Testis (tissue), 2 donors: ENCODE measurements at regions not wholly inside any gene's neighbourhood (a gene's known extent, or its start where the extent isn't known, plus 50 kb on each side); places are given as distances from the start of the nearest gene placed in this dataset.

Source experiments
- DNase-seq: peaks from one replicate; pipeline ENCODE4 v3.0.0-alpha.2; 2019
- H3K27ac ChIP-seq, 2 donors: fragments of 200-600 bp; sonication (generic); one replicate each; pipeline ENCODE4 v1.5.1; 2019
- H3K27me3 ChIP-seq: fragments of 200-600 bp; sonication (generic); one replicate; pipeline ENCODE4 v1.5.1; 2019
- H3K36me3 ChIP-seq: fragments of 200-600 bp; sonication (generic); one replicate; pipeline ENCODE4 v1.5.1; 2017; ENCODE audit warnings: low read depth; ENCODE audit errors: missing control alignments
- H3K4me1 ChIP-seq: fragments of 200-600 bp; sonication (generic); one replicate; pipeline ENCODE4 v1.5.1; 2019
- H3K4me3 ChIP-seq, 2 donors: fragments of 200-600 bp; sonication (generic); one replicate each; pipeline ENCODE4 v1.5.1; 2017 to 2019
- H3K9me3 ChIP-seq: fragments of 200-600 bp; sonication (generic); one replicate; pipeline ENCODE4 v1.5.1; 2017
- CTCF ChIP-seq, 3 experiments: fragments of 450-650 bp in 2 of 3; fragments of 200-600 bp in 1 of 3; sonication (generic) in 1 of 3; IDR thresholded peaks; one replicate each; pipeline ENCODE4 v1.5.1; 2016 to 2019; ENCODE audit warnings: antibody characterized with exemption in 3 of 3, mild to moderate bottlenecking in 2 of 3, moderate library complexity in 1 of 3
- POLR2A ChIP-seq: fragments of 450-650 bp; IDR thresholded peaks from one replicate; pipeline ENCODE4 v1.6.1; 2017; ENCODE audit warnings: antibody characterized with exemption, mild to moderate bottlenecking, moderate library complexity
- WGBS, 2 donors: methylation state at CpG; one replicate each; pipeline ENCODE4 v1.1.5; 2018; 5-methylcytosine and 5-hydroxymethylcytosine counted together
- intact Hi-C: fragments of 100-400 bp; cut with DNase I; formaldehyde crosslinking; loops from one replicate; pipeline ENCODE4 v1.15.1; 2023; ENCODE audit warnings: low total_unique reads

DNA sequence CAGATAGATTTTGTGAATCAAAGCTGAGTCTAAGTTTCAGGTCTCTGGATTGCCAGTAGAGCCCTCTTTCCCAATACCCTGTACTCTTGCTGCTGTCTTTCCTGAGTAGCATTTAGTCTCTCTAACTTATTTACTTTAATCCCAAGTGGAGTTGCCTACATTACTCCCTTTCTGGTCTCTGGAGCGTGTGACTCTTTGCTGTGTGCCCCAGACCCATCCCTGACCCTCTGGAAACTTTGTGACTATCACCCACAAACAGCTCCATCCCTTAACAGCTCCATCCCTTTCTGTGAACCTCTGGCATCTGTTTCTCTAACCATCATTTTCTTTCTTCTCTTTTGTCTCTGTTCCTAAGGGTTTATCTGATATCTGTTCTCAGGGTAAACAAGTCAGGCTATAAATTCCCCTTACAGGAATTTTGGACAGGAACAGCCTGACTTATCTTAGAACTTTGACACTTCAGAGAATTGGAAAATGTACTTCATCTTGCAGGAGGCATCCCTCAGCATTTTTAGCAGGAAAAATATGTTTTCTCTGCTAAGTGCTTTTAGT is 1167.1 kb upstream of the SEMA6A start:
- no peak for DNase-seq
- no peaks in the 10 kb centered on the region for H3K9me3 ChIP-seq
- no peak overlapping the region for H3K27ac ChIP-seq
- no peaks in the 10 kb centered on the region for H3K4me1 ChIP-seq
- no peak overlapping the region for H3K4me3 ChIP-seq
- no peaks in the 10 kb centered on the region for H3K36me3 ChIP-seq
- H3K27me3 ChIP-seq: no peaks in the 10 kb centered on the region
- intact Hi-C loops: no loop called here
- WGBS, 2 donors: 30 to 56% methylated on average over 1 of the region's 1 CpG
- TF ChIP-seq POLR2A (no peak), CTCF (IDR thresholded peaks at IDR 0.05) (no peak)

DNA sequence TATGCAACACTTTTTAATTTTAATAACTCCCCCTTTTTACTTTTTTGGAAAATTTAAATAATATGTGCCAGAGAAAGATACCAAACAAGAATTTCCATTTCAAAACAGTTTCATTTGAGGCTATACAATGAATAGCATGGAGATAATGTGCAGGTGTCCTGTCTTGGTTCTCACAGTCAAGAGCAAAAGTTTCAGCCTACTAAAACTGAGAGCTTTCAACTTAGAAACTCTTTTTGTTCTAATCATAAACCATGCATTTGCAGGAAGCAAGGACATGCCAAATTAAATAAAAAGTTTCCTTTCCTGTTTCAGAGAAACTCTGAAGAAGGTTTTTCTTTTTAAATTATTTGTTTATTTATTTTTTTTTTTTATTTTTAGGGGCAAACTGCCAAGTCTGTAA is 1165.6 kb upstream of the SEMA6A start:
- Histone ChIP-seq H3K4me3 (no peak overlapping the region), H3K4me1 (no peaks in the 10 kb centered on the region), H3K36me3 (no peaks in the 10 kb centered on the region), H3K27me3 (no peaks in the 10 kb centered on the region), H3K27ac (no peak overlapping the region), H3K9me3 (no peaks in the 10 kb centered on the region)
- intact Hi-C loops: no loop called here
- TF ChIP-seq CTCF (IDR thresholded peaks at IDR 0.05): no peak
- TF ChIP-seq POLR2A: no peak
- no peak for DNase-seq

GRCh38 chr5:117738571-117738970 is 1163.9 kb upstream of the SEMA6A start:
- 90 to 95% methylated on average over 3 of the region's 3 CpGs for WGBS, 2 donors
- TF ChIP-seq CTCF (IDR thresholded peaks at IDR 0.05) (no peak), POLR2A (no peak)

GRCh38 chr5:117736698-117737097 is 1162.1 kb upstream of the SEMA6A start:
- TF ChIP-seq POLR2A: no peak
- TF ChIP-seq CTCF (IDR thresholded peaks at IDR 0.05): no peak
- Histone ChIP-seq H3K27ac (no peak overlapping the region), H3K4me3 (no peak overlapping the region), H3K4me1 (peaks cover 3% of the 10 kb centered on the region), H3K27me3 (no peaks in the 10 kb centered on the region), H3K36me3 (no peaks in the 10 kb centered on the region), H3K9me3 (no peaks in the 10 kb centered on the region)
- no peak for DNase-seq
- WGBS, 2 donors: 81 to 87% methylated on average over 2 of the region's 2 CpGs
- intact Hi-C loops: no loop called here

More at GRCh38 chr5:117738571-117738970, 1163.9 kb upstream of the SEMA6A start:
- no peak overlapping the region for H3K27ac ChIP-seq
- intact Hi-C loops: no loop called here
- no peaks in the 10 kb centered on the region for H3K4me1 ChIP-seq
- no peak overlapping the region for H3K4me3 ChIP-seq
- DNase-seq: no peak
- no peaks in the 10 kb centered on the region for H3K9me3 ChIP-seq
- no peaks in the 10 kb centered on the region for H3K27me3 ChIP-seq
- no peaks in the 10 kb centered on the region for H3K36me3 ChIP-seq

GRCh38 chr5:117734056-117734455 is 1159.4 kb upstream of the SEMA6A start:
- Histone ChIP-seq H3K9me3 (no peaks in the 10 kb centered on the region), H3K27me3 (no peaks in the 10 kb centered on the region), H3K4me3 (no peak overlapping the region), H3K27ac (no peak overlapping the region), H3K4me1 (peaks cover 9% of the 10 kb centered on the region), H3K36me3 (no peaks in the 10 kb centered on the region)
- TF ChIP-seq CTCF (IDR thresholded peaks at IDR 0.05): no peak
- TF ChIP-seq POLR2A: no peak
- 36 to 60% methylated on average over 4 of the region's 4 CpGs for WGBS, 2 donors
- intact Hi-C loops: no loop called here
- no peak for DNase-seq
